Sigmoid colon (tissue), 4 donors: ENCODE measurements at regions not wholly inside any gene's neighbourhood (a gene's known extent, or its start where the extent isn't known, plus 50 kb on each side); places are given as distances from the start of the nearest gene placed in this dataset.

Source experiments
- CTCF ChIP-seq, 4 experiments: fragments of 450-650 bp in 3 of 4; fragments of 200-600 bp in 1 of 4; IDR thresholded peaks; one replicate each; pipeline ENCODE4 v1.5.1; 2016 to 2019; ENCODE audit warnings: antibody characterized with exemption in 4 of 4, mild to moderate bottlenecking in 3 of 4, moderate library complexity in 2 of 4
- EP300 ChIP-seq, 4 donors: sonication (generic); formaldehyde crosslinking; IDR thresholded peaks; one replicate each; pipeline ENCODE4 v1.6.1; 2017; ENCODE audit warnings: antibody characterized with exemption in 4 of 4
- POLR2A ChIP-seq, 2 donors: fragments of 450-650 bp; IDR thresholded peaks; one replicate each; pipeline ENCODE4 v1.6.1; 2016; ENCODE audit warnings: antibody characterized with exemption in 2 of 2, mild to moderate bottlenecking in 2 of 2, moderate library complexity in 2 of 2
- POLR2AphosphoS5 ChIP-seq, 4 donors: sonication (generic); formaldehyde crosslinking; IDR thresholded peaks; one replicate each; pipeline ENCODE4 v1.6.1; 2017; ENCODE audit warnings: antibody characterized with exemption in 4 of 4

- TF ChIP-seq CTCF (IDR thresholded peaks at IDR 0.05) = no peak
- no peak for TF ChIP-seq POLR2A (IDR thresholded peaks at IDR 0.05)
- no peak for TF ChIP-seq EP300 (IDR thresholded peaks at IDR 0.05)
- no peak for TF ChIP-seq POLR2AphosphoS5 (IDR thresholded peaks at IDR 0.05)
Measured at GRCh38 chr1:196005426-196005825, 602.8 kb downstream of the KCNT2 start.
